CD4-positive, CD25-positive, alpha-beta regulatory T cell (primary cell): ENCODE measurements at regions not wholly inside any gene's neighbourhood (a gene's known extent, or its start where the extent isn't known, plus 50 kb on each side); places are given as distances from the start of the nearest gene placed in this dataset.

Experiments used
- ATAC-seq, 2 donors: fragments of 150-1000 bp; cut with Tn5 transposase; one replicate each; pipeline ENCODE4 v1.10.0; 2021; ENCODE audit warnings: low read depth in 2 of 2, moderate number of reproducible peaks in 2 of 2, moderate library complexity in 1 of 2
- DNase-seq, 3 donors: peaks; one replicate each; pipeline versions ENCODE4 v3.0.0 to v3.0.0-alpha.2; 2012 to 2022; ENCODE audit warnings: mixed read lengths in 1 of 3
- H3K27ac ChIP-seq: one replicate; pipeline ENCODE4 v1.7.0; 2013; ENCODE audit warnings: mild to moderate bottlenecking, low read length; ENCODE audit not compliant: insufficient read depth, poor library complexity, severe bottlenecking
- H3K27me3 ChIP-seq: one replicate; pipeline ENCODE4 v1.7.0; 2013; ENCODE audit warnings: low read length; ENCODE audit not compliant: control insufficient read depth, insufficient read depth
- H3K36me3 ChIP-seq: one replicate; pipeline ENCODE4 v1.7.0; 2013; ENCODE audit warnings: mild to moderate bottlenecking, low read length, moderate library complexity; ENCODE audit not compliant: control insufficient read depth, insufficient read depth
- H3K4me1 ChIP-seq: 2 replicates; pipeline ENCODE4 v1.7.0; 2013; ENCODE audit warnings: mild to moderate bottlenecking, low read length; ENCODE audit not compliant: insufficient read depth, control insufficient read depth, poor library complexity, severe bottlenecking
- H3K4me3 ChIP-seq: one replicate; pipeline ENCODE4 v1.7.0; 2013; ENCODE audit warnings: low read depth, mild to moderate bottlenecking, low read length, moderate library complexity
- H3K9me3 ChIP-seq, 2 experiments: 1 replicate in 1 of 2; 2 replicates in 1 of 2; pipeline ENCODE4 v1.7.0; 2013; ENCODE audit warnings: low read length in 2 of 2, mild to moderate bottlenecking in 1 of 2, moderate library complexity in 1 of 2; ENCODE audit not compliant: control insufficient read depth in 2 of 2
- H3K27ac Mint-ChIP-seq, 3 donors: one replicate each; pipeline ENCODE4 v1.8.0; 2020 to 2022; ENCODE audit warnings: mild to moderate bottlenecking in 3 of 3, mixed read lengths in 3 of 3, moderate library complexity in 2 of 3
- H3K27me3 Mint-ChIP-seq: one replicate; pipeline ENCODE4 v1.8.0; 2022; ENCODE audit warnings: mild to moderate bottlenecking, mixed read lengths
- H3K36me3 Mint-ChIP-seq: one replicate; pipeline ENCODE4 v1.8.0; 2020; ENCODE audit warnings: mixed read lengths
- H3K4me1 Mint-ChIP-seq, 4 donors: one replicate each; pipeline ENCODE4 v1.8.0; 2020 to 2022; ENCODE audit warnings: mixed read lengths in 4 of 4, mild to moderate bottlenecking in 1 of 4
- H3K4me3 Mint-ChIP-seq, 4 donors: one replicate each; pipeline ENCODE4 v1.8.0; 2020 to 2022; ENCODE audit warnings: mild to moderate bottlenecking in 4 of 4, mixed read lengths in 4 of 4, moderate library complexity in 3 of 4
- H3K9me3 Mint-ChIP-seq, 7 donors: one replicate each; pipeline ENCODE4 v1.8.0; 2020 to 2022; ENCODE audit warnings: mixed read lengths in 7 of 7, mild to moderate bottlenecking in 3 of 7, moderate library complexity in 2 of 7

DNA sequence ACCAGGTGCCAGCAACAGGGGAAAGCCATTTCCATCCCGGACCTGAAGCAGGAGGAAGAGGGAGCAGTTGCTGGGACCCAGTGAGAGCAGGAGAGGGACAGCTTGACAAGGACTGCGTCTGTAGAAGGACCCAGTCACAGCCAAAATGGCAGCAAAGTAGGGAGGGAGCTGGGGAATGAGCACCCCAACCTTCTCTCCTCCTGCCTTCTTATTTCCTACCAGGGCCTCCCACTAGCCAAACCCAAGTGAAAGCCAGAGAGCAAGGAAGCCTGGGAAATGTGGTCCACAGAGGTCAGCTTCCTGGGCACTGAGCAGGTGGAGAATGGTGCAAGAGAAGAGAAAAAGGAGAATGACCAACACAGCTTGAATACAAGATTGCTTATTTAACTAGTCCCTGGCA, 108.5 kb upstream of the MYL2 start:
- Histone ChIP-seq H3K9me3 (no peaks in the 10 kb centered on the region), H3K4me3 (no peak overlapping the region), H3K36me3 (no peaks in the 10 kb centered on the region), H3K27ac (no peak overlapping the region), H3K4me1 (peaks cover 8% of the 10 kb centered on the region), H3K27me3 (peaks cover 25% of the 10 kb centered on the region)
- no peak for DNase-seq
- ATAC-seq, result no peak
- H3K36me3 Mint-ChIP-seq, result no peaks in the 10 kb centered on the region
- H3K27ac Mint-ChIP-seq, result no peak overlapping the region
- no peak overlapping the region for H3K4me3 Mint-ChIP-seq
- peaks cover 53% of the 10 kb centered on the region for H3K27me3 Mint-ChIP-seq
- peaks cover 3 to 16% (median 10%) of the 10 kb centered on the region in 4 donors for H3K4me1 Mint-ChIP-seq
- H3K9me3 Mint-ChIP-seq, result no peaks in the 10 kb centered on the region

DNA sequence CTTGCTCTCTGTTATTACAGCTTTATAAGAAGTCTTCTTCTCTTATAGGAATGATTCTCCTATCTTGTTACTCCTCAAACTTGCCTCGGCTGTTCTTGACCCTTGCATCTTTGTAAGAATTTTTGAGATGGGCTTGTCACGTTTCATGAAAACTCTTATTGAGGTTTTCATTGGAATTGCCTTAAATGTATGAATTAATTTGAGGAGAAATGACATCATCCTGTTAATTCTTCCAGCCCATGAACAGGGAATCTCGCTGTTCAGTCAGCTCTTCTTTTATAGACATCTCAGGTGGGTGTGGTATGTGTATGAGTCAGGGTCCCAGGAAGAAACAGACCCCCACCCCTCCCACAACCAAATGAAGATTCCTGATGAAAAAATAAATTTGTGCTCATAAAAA, 107.1 kb upstream of the MYL2 start:
- H3K4me1 ChIP-seq, result no peaks in the 10 kb centered on the region
- peaks cover 43% of the 10 kb centered on the region for H3K27me3 Mint-ChIP-seq
- peaks cover 3 to 9% (median 8%) of the 10 kb centered on the region in 4 donors for H3K4me1 Mint-ChIP-seq
- H3K36me3 ChIP-seq, result no peaks in the 10 kb centered on the region
- H3K4me3 ChIP-seq, result no peak overlapping the region
- no peak overlapping the region for H3K27ac Mint-ChIP-seq
- H3K27ac ChIP-seq, result no peak overlapping the region
- H3K27me3 ChIP-seq, result peaks cover 20% of the 10 kb centered on the region
- DNase-seq (no peak), ATAC-seq (no peak)
- H3K9me3 ChIP-seq, result no peaks in the 10 kb centered on the region
- no peaks in the 10 kb centered on the region for H3K9me3 Mint-ChIP-seq
- no peak overlapping the region for H3K4me3 Mint-ChIP-seq
- H3K36me3 Mint-ChIP-seq, result no peaks in the 10 kb centered on the region

- Histone ChIP-seq H3K36me3 (no peaks in the 10 kb centered on the region), H3K27ac (no peak overlapping the region), H3K27me3 (peaks cover 11% of the 10 kb centered on the region), H3K9me3 (no peaks in the 10 kb centered on the region), H3K4me3 (no peak overlapping the region), H3K4me1 (no peaks in the 10 kb centered on the region)
- H3K36me3 Mint-ChIP-seq, result no peaks in the 10 kb centered on the region
- ATAC-seq (no peak), DNase-seq (no peak)
- H3K4me3 Mint-ChIP-seq, result no peak overlapping the region
- H3K27me3 Mint-ChIP-seq, result peaks cover 29% of the 10 kb centered on the region
- no peaks in the 10 kb centered on the region for H3K9me3 Mint-ChIP-seq
- H3K27ac Mint-ChIP-seq, result no peak overlapping the region
- peaks cover 3 to 7% (median 5%) of the 10 kb centered on the region in 4 donors for H3K4me1 Mint-ChIP-seq
These were observed 105.5 kb upstream of the MYL2 start for GRCh38 chr12:111025792-111026430.

GRCh38 chr12:111025301-111025700, 104.9 kb upstream of the MYL2 start:
- Mint-ChIP-seq H3K27me3 (peaks cover 29% of the 10 kb centered on the region), H3K9me3 (no peaks in the 10 kb centered on the region), H3K36me3 (no peaks in the 10 kb centered on the region), H3K4me1 (peaks cover 3 to 7% (median 5%) of the 10 kb centered on the region in 4 donors), H3K4me3 (no peak overlapping the region), H3K27ac (no peak overlapping the region)
- Histone ChIP-seq H3K4me1 (no peaks in the 10 kb centered on the region), H3K27ac (no peak overlapping the region), H3K4me3 (no peak overlapping the region), H3K9me3 (no peaks in the 10 kb centered on the region), H3K36me3 (no peaks in the 10 kb centered on the region), H3K27me3 (peaks cover 7% of the 10 kb centered on the region)
- DNase-seq (no peak), ATAC-seq (no peak)

- Mint-ChIP-seq H3K4me1 (peaks cover 3 to 7% (median 5%) of the 10 kb centered on the region in 4 donors), H3K9me3 (no peaks in the 10 kb centered on the region), H3K4me3 (no peak overlapping the region), H3K36me3 (no peaks in the 10 kb centered on the region), H3K27me3 (peaks cover 28% of the 10 kb centered on the region), H3K27ac (peak overlapping the region in 2 of 3 donors; percentile 7 to 11)
- DNase-seq (peak; percentile 10 to 40 (median 21)), ATAC-seq (no peak)
- H3K9me3 ChIP-seq, result no peaks in the 10 kb centered on the region
- no peak overlapping the region for H3K4me3 ChIP-seq
- no peaks in the 10 kb centered on the region for H3K36me3 ChIP-seq
- H3K27me3 ChIP-seq, result peaks cover 5% of the 10 kb centered on the region
- H3K4me1 ChIP-seq, result no peaks in the 10 kb centered on the region
- H3K27ac ChIP-seq, result no peak overlapping the region
These were observed 103.9 kb upstream of the MYL2 start for GRCh38 chr12:111024205-111024801.

- H3K36me3 ChIP-seq, result no peaks in the 10 kb centered on the region
- H3K36me3 Mint-ChIP-seq, result no peaks in the 10 kb centered on the region
- H3K9me3 Mint-ChIP-seq, result no peaks in the 10 kb centered on the region
- H3K4me3 Mint-ChIP-seq, result no peak overlapping the region
- peaks cover 22% of the 10 kb centered on the region for H3K27me3 Mint-ChIP-seq
- H3K4me1 ChIP-seq, result no peaks in the 10 kb centered on the region
- H3K27ac ChIP-seq, result no peak overlapping the region
- no peak overlapping the region for H3K27ac Mint-ChIP-seq
- no peaks in the 10 kb centered on the region for H3K9me3 ChIP-seq
- ATAC-seq (no peak), DNase-seq (no peak)
- H3K27me3 ChIP-seq, result no peaks in the 10 kb centered on the region
- H3K4me1 Mint-ChIP-seq, result peaks cover 3 to 10% (median 8%) of the 10 kb centered on the region in 4 donors
- no peak overlapping the region for H3K4me3 ChIP-seq
These were observed 102.0 kb upstream of the MYL2 start for GRCh38 chr12:111022386-111022785.

DNA sequence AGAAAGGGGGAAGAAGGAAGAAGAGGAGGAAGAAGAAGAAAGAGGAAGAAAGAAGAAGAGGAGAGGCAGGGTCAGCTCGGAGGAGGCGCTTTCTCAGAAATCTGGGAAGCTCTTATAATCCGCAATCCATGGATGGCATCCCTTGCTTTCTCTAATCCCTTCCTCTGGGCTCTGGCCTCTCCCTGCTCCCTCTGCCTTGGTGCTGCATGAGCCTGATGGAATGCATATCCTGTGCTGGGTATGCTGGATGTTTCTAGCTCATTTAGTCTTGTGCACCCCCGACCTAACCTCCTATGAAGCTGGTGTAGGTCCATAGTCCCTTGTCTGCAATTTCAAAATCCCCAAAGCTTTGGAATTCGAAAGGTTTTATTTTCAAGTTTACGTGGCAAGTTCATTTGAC, 94.2 kb upstream of the MYL2 start:
- H3K4me1 ChIP-seq, result no peaks in the 10 kb centered on the region
- ATAC-seq (no peak), DNase-seq (no peak)
- no peak overlapping the region for H3K4me3 Mint-ChIP-seq
- peaks cover 6% of the 10 kb centered on the region for H3K27me3 ChIP-seq
- no peak overlapping the region for H3K27ac ChIP-seq
- H3K4me3 ChIP-seq, result no peak overlapping the region
- no peaks in the 10 kb centered on the region for H3K36me3 Mint-ChIP-seq
- H3K27me3 Mint-ChIP-seq, result peaks cover 32% of the 10 kb centered on the region
- no peaks in the 10 kb centered on the region for H3K36me3 ChIP-seq
- H3K27ac Mint-ChIP-seq, result no peak overlapping the region
- H3K9me3 Mint-ChIP-seq, result peaks cover 0 to 6% (median 1%) of the 10 kb centered on the region in 7 donors
- H3K4me1 Mint-ChIP-seq, result peaks cover 0 to 5% (median 1%) of the 10 kb centered on the region in 4 donors
- H3K9me3 ChIP-seq, result no peaks in the 10 kb centered on the region

DNA sequence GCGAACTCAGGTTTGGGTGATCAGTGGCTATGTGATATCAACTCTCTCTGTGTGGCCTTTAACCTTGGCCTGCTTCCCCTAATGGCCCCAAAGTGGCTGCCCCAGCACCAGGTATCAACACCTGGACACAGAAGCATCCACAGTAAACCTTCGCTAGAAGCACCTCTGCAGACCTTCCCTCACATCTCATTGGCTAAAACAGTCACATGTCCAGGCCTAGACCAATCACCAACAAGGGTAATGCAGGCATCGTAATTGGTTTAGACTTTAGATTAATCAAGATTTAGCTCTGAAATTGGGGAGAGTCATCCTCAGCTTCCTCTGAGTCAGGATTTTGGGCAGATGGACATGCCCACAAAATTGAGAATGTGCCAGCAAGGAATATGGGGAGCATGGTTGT, 92.5 kb upstream of the MYL2 start:
- no peaks in the 10 kb centered on the region for H3K4me1 Mint-ChIP-seq
- DNase-seq (no peak), ATAC-seq (no peak)
- Histone ChIP-seq H3K9me3 (no peaks in the 10 kb centered on the region), H3K36me3 (no peaks in the 10 kb centered on the region), H3K4me1 (no peaks in the 10 kb centered on the region), H3K27ac (no peak overlapping the region), H3K4me3 (no peak overlapping the region), H3K27me3 (peaks cover 9% of the 10 kb centered on the region)
- H3K36me3 Mint-ChIP-seq, result no peaks in the 10 kb centered on the region
- H3K27me3 Mint-ChIP-seq, result peaks cover 33% of the 10 kb centered on the region
- H3K9me3 Mint-ChIP-seq, result peaks cover 0 to 6% (median 1%) of the 10 kb centered on the region in 7 donors
- H3K4me3 Mint-ChIP-seq, result no peak overlapping the region
- H3K27ac Mint-ChIP-seq, result no peak overlapping the region
